ENCODE measurements at regions not wholly inside any gene's neighbourhood (a gene's known extent, or its start where the extent isn't known, plus 50 kb on each side); places are given as distances from the start of the nearest gene placed in this dataset.

DNA sequence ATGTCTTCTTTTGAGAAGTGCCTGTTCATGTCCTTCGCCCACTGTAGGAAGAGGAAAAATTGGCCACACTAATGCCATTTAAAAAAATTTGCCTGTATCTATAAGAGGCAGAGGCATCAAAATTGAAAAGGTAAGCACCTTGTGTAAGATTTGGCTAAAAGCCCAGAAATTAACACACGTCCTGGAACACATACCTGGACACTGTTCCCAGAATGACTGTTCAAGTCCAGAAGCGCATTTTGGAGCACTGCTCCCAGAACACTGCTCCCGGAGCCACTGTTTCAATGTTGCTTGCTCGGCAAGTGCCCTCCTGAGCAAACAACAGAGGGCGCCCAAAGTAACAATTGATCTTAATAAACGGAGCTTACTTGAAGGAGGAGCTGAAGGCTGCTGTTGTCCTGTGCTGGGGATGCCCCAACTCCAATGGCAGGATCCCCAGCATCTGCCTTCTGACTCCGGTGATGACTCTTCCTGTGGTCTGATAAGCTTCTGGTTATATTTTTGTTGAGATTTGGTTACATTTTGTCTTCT, 1958.6 kb downstream of the C4orf33 start:
- no peaks in the 10 kb centered on the region for H3K36me3 ChIP-seq (ENCODE audit: control insufficient read depth in 2 of 2, insufficient read depth in 1 of 2, low read length in 2 of 2)
- H3K27ac ChIP-seq (ENCODE audit: extremely low read depth, low read depth, low read length) = no peak overlapping the region
- no peaks in the 10 kb centered on the region for H3K9me3 ChIP-seq (ENCODE audit: control insufficient read depth, insufficient read depth, low read depth, low read length)
- TF ChIP-seq, protein P1, sequence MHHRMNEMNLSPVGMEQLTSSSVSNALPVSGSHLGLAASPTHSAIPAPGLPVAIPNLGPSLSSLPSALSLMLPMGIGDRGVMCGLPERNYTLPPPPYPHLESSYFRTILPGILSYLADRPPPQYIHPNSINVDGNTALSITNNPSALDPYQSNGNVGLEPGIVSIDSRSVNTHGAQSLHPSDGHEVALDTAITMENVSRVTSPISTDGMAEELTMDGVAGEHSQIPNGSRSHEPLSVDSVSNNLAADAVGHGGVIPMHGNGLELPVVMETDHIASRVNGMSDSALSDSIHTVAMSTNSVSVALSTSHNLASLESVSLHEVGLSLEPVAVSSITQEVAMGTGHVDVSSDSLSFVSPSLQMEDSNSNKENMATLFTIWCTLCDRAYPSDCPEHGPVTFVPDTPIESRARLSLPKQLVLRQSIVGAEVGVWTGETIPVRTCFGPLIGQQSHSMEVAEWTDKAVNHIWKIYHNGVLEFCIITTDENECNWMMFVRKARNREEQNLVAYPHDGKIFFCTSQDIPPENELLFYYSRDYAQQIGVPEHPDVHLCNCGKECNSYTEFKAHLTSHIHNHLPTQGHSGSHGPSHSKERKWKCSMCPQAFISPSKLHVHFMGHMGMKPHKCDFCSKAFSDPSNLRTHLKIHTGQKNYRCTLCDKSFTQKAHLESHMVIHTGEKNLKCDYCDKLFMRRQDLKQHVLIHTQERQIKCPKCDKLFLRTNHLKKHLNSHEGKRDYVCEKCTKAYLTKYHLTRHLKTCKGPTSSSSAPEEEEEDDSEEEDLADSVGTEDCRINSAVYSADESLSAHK (tag by site-specific recombination; IDR thresholded peaks at IDR 0.05) = no peak
- no peak for TF ChIP-seq ZNF529 (tag by site-specific recombination; IDR thresholded peaks at IDR 0.05; ENCODE audit: insufficient replicate concordance)
- TF ChIP-seq ZNF37A (tag by site-specific recombination; IDR thresholded peaks at IDR 0.05) = no peak
- H3K4me3 ChIP-seq (ENCODE audit: low read depth, low read length) = no peak overlapping the region
- POLR2A ChIA-PET = no interaction called here
- H3K4me1 ChIP-seq (ENCODE audit: control insufficient read depth, insufficient read depth, low read length) = no peaks in the 10 kb centered on the region
- CTCF ChIA-PET = no interaction called here

DNA sequence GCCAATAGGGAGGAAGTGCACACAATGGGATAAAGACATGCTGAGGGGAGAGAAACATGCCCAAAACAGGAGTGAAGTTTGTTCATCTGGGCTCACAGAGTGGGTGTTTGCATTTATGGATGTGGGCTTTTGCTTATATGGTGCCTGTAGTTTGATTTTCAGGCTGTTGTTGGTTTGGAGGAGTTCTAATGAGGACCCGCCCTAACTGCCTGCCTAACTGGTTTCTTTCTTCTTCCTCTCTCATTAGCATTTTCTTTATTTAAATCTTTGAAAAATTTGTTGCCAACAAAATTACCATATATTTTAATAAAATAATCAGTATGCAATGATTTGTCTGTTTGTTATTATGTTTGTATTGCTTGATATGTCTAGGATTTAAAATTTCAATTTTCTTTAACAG, 1965.8 kb downstream of the C4orf33 start:
- ChIA-PET CTCF (no interaction called here), POLR2A (no interaction called here)
- Histone ChIP-seq H3K9me3 (ENCODE audit: control insufficient read depth, insufficient read depth, low read depth, low read length) (no peaks in the 10 kb centered on the region), H3K4me3 (ENCODE audit: low read depth, low read length) (no peak overlapping the region), H3K4me1 (ENCODE audit: control insufficient read depth, insufficient read depth, low read length) (no peaks in the 10 kb centered on the region), H3K27ac (ENCODE audit: extremely low read depth, low read depth, low read length) (no peak overlapping the region), H3K36me3 (ENCODE audit: control insufficient read depth in 2 of 2, insufficient read depth in 1 of 2, low read length in 2 of 2) (no peaks in the 10 kb centered on the region)
- no peak for TF ChIP-seq ZNF416 (tag by site-specific recombination; IDR thresholded peaks at IDR 0.05)
- TF ChIP-seq HOXD13 (CRISPR knock-in tag; IDR thresholded peaks at IDR 0.05; ENCODE audit: borderline replicate concordance) = no peak
- TF ChIP-seq ZNF514 (tag by site-specific recombination; IDR thresholded peaks at IDR 0.05) = no peak
- TF ChIP-seq, protein P2, sequence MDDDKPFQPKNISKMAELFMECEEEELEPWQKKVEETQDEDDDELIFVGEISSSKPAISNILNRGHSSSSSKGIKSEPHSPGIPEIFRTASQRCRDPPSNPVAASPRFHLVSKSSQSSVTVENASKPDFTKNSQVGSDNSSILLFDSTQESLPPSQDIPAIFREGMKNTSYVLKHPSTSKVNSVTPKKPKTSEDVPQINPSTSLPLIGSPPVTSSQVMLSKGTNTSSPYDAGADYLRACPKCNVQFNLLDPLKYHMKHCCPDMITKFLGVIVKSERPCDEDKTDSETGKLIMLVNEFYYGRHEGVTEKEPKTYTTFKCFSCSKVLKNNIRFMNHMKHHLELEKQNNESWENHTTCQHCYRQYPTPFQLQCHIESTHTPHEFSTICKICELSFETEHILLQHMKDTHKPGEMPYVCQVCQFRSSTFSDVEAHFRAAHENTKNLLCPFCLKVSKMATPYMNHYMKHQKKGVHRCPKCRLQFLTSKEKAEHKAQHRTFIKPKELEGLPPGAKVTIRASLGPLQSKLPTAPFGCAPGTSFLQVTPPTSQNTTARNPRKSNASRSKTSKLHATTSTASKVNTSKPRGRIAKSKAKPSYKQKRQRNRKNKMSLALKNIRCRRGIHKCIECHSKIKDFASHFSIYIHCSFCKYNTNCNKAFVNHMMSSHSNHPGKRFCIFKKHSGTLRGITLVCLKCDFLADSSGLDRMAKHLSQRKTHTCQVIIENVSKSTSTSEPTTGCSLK (tag by site-specific recombination; IDR thresholded peaks at IDR 0.05) = no peak
- no peak for TF ChIP-seq ZNF501 (tag by site-specific recombination; IDR thresholded peaks at IDR 0.05)
- TF ChIP-seq ZNF76 (tag by site-specific recombination; IDR thresholded peaks at IDR 0.05; ENCODE audit: borderline replicate concordance, low read depth) = no peak
- no peak for TF ChIP-seq ZBTB8A (tag by site-specific recombination; IDR thresholded peaks at IDR 0.05)
- TF ChIP-seq ZNF239 (tag by site-specific recombination; IDR thresholded peaks at IDR 0.05) = no peak
- TF ChIP-seq ZNF561 (tag by site-specific recombination; IDR thresholded peaks at IDR 0.05; ENCODE audit: borderline replicate concordance) = no peak
- no peak for TF ChIP-seq ZSCAN23 (tag by site-specific recombination; IDR thresholded peaks at IDR 0.05)
- no peak for TF ChIP-seq GLIS1 (tag by site-specific recombination; IDR thresholded peaks at IDR 0.05)
- no peak for TF ChIP-seq ZNF600 (tag by site-specific recombination; IDR thresholded peaks at IDR 0.05)
- TF ChIP-seq GFI1B (tag by site-specific recombination; IDR thresholded peaks at IDR 0.05) = no peak
- TF ChIP-seq, protein P3, sequence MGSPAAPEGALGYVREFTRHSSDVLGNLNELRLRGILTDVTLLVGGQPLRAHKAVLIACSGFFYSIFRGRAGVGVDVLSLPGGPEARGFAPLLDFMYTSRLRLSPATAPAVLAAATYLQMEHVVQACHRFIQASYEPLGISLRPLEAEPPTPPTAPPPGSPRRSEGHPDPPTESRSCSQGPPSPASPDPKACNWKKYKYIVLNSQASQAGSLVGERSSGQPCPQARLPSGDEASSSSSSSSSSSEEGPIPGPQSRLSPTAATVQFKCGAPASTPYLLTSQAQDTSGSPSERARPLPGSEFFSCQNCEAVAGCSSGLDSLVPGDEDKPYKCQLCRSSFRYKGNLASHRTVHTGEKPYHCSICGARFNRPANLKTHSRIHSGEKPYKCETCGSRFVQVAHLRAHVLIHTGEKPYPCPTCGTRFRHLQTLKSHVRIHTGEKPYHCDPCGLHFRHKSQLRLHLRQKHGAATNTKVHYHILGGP (tag by site-specific recombination; IDR thresholded peaks at IDR 0.05) = no peak
- no peak for TF ChIP-seq SCRT1 (tag by site-specific recombination; IDR thresholded peaks at IDR 0.05; ENCODE audit: borderline replicate concordance)
- TF ChIP-seq ZBTB17 (tag by site-specific recombination; IDR thresholded peaks at IDR 0.05) = no peak
- no peak for TF ChIP-seq ZSCAN16 (tag by site-specific recombination; IDR thresholded peaks at IDR 0.05)

Measured in HEK293 (cell line).